ENCODE measurements at regions not wholly inside any gene's neighbourhood (a gene's known extent, or its start where the extent isn't known, plus 50 kb on each side); places are given as distances from the start of the nearest gene placed in this dataset.

DNA sequence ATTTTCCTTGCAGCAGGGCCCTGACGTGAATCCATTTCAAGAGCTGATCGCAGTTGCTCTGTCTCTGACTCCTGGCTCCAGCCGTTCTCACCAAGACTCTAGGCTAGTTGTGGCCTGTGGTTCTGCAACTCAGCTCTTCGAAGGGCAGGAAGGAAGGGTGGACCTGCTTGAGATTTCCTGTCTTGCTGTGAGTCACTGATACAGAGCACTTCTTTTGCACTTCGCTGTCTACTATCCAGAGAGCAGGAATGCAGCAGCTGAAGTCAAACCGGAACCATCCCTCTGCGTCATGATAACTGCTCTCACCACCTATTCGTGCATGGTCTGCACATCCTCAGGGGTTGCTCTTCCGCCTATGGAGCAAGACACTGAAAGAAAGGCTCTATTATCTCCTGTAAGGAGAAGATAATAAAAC lies 59.7 kb downstream of the RAP2B start:
- TF ChIP-seq TAF1 (IDR thresholded peaks at IDR 0.05; ENCODE audit: borderline replicate concordance, low read depth, low read length) (no peak), POLR2AphosphoS5 (IDR thresholded peaks at IDR 0.05; ENCODE audit: low read depth, low read length) (no peak)
